CD1c-positive myeloid dendritic cell (primary cell): ENCODE measurements at regions not wholly inside any gene's neighbourhood (a gene's known extent, or its start where the extent isn't known, plus 50 kb on each side); places are given as distances from the start of the nearest gene placed in this dataset.

Experiments
- DNase-seq: peaks from one replicate; pipeline ENCODE4 v3.0.0-alpha.2; 2016; ENCODE audit errors: extremely low spot score

GRCh38 chr14:54127526-54127925 is 170.9 kb upstream of the BMP4 start:
- no peak for DNase-seq

GRCh38 chr14:54129850-54130640 is 173.4 kb upstream of the BMP4 start:
- DNase-seq, result no peak

GRCh38 chr14:54132496-54132895 is 175.9 kb upstream of the BMP4 start:
- no peak for DNase-seq

- DNase-seq, result no peak
Observed at GRCh38 chr14:54133896-54134295, 177.3 kb upstream of the BMP4 start.

GRCh38 chr14:54135804-54136280 is 179.2 kb upstream of the BMP4 start:
- no peak for DNase-seq

GRCh38 chr14:54136894-54137613 is 180.4 kb upstream of the BMP4 start:
- DNase-seq, result no peak

GRCh38 chr14:54137614-54137961 is 181.0 kb upstream of the BMP4 start:
- DNase-seq, result no peak

- no peak for DNase-seq
Observed at GRCh38 chr14:54138024-54138353, 181.4 kb upstream of the BMP4 start.

- DNase-seq, result no peak
Observed at GRCh38 chr14:54138354-54139038, 181.9 kb upstream of the BMP4 start.

- no peak for DNase-seq
Observed at GRCh38 chr14:54140551-54140950, 183.9 kb upstream of the BMP4 start.

GRCh38 chr14:54146601-54147000 is 190.0 kb upstream of the BMP4 start:
- DNase-seq, result no peak

GRCh38 chr14:54147282-54147681 is 190.7 kb upstream of the BMP4 start:
- no peak for DNase-seq

- DNase-seq, result no peak
Observed at GRCh38 chr14:54147758-54148157, 191.1 kb upstream of the BMP4 start.

- DNase-seq, result no peak
Observed at GRCh38 chr14:54148251-54148650, 191.6 kb upstream of the BMP4 start.

GRCh38 chr14:54152351-54152750 is 195.7 kb upstream of the BMP4 start:
- DNase-seq, result no peak

- no peak for DNase-seq
Observed at GRCh38 chr14:54166049-54166950, 209.7 kb upstream of the BMP4 start.

- DNase-seq, result no peak
Observed at GRCh38 chr14:54168489-54168888, 211.9 kb upstream of the BMP4 start.

- DNase-seq, result no peak
Observed at GRCh38 chr14:54169254-54169924, 212.8 kb upstream of the BMP4 start.

- no peak for DNase-seq
Observed at GRCh38 chr14:54170301-54170700, 213.7 kb upstream of the BMP4 start.

- no peak for DNase-seq
Observed at GRCh38 chr14:54172114-54172513, 215.5 kb upstream of the BMP4 start.

GRCh38 chr14:54172562-54172961 is 215.9 kb upstream of the BMP4 start:
- DNase-seq, result no peak
